K562 (cell line): ENCODE measurements at regions not wholly inside any gene's neighbourhood (a gene's known extent, or its start where the extent isn't known, plus 50 kb on each side); places are given as distances from the start of the nearest gene placed in this dataset.

Experiments used
- ATAC-seq: fragments of 200-7000 bp; cut with Tn5 transposase; 3 replicates; pipeline ENCODE4 v1.9.1; 2020; ENCODE audit warnings: moderate library complexity
- BruUV-seq: library from RNA; stranded (reverse); fragments of 400-500 nt; replicated peaks from 2 replicates; lab custom pipeline; 2021; lab: Mats Ljungman, UMichigan
- CTCF ChIA-PET: fragments of 300-600 bp; formaldehyde crosslinking; extraction: SDS; loops from one replicate; lab custom pipeline; 2021; ENCODE audit warnings: low intra/inter-chr PET ratio; lab: Yijun Ruan, JAX
- POLR2A ChIA-PET: fragments of 300-600, 350-650 bp; sonication (Branson Sonifier 250); formaldehyde crosslinking; extraction: SDS; loops from one replicate; lab custom pipeline; 2021; ENCODE audit warnings: antibody characterized with exemption, inconsistent platforms; lab: Yijun Ruan, JAX
- DNase-seq, 4 experiments: peaks; one replicate each; pipeline versions ENCODE4 v3.0.0 to v3.0.0-alpha.2; 2011 to 2018; ENCODE audit warnings: low spot score in 3 of 4, mixed read lengths in 3 of 4; ENCODE audit errors: extremely low read depth in 1 of 4
- FAIRE-seq: peaks from 2 replicates; lab custom pipeline; 2011; peaks lifted over from hg19 to GRCh38; lab: Jason Lieb, UNC
- H2AFZ ChIP-seq: 2 replicates; pipeline ENCODE4 v1.6.0; 2011; ENCODE audit warnings: low read depth, low read length, control low read depth, inconsistent platforms
- H3K27ac ChIP-seq: fragments of 200-600 bp; 3 replicates; pipeline ENCODE4 v1.8.0; 2011; ENCODE audit warnings: low read depth, mild to moderate bottlenecking, control low read depth, inconsistent platforms, low read length, moderate library complexity, mixed read lengths; ENCODE audit errors: extremely low read depth
- H3K27me3 ChIP-seq, 2 experiments: fragments of 300-600 bp in 1 of 2; 2 replicates in 1 of 2; 3 replicates in 1 of 2; pipeline versions ENCODE4 v1.6.0 to v1.8.0; 2011; ENCODE audit warnings: inconsistent platforms in 2 of 2, low read length in 2 of 2, mild to moderate bottlenecking in 1 of 2, mixed read lengths in 1 of 2, moderate library complexity in 1 of 2; ENCODE audit not compliant: control insufficient read depth in 2 of 2, insufficient read depth in 2 of 2
- H3K36me3 ChIP-seq: fragments of 300-600 bp; 3 replicates; pipeline ENCODE4 v1.8.0; 2011; ENCODE audit warnings: mild to moderate bottlenecking, low read length, inconsistent platforms; ENCODE audit not compliant: control insufficient read depth, insufficient read depth
- H3K4me1 ChIP-seq, 2 experiments: fragments of 200-600 bp in 1 of 2; replicated peaks in 1 of 2; 2 replicates in 1 of 2; 3 replicates in 1 of 2; pipeline versions ENCODE4 v1.5.1 to v1.8.0; 2011; ENCODE audit warnings: inconsistent platforms in 2 of 2, low read length in 2 of 2, mild to moderate bottlenecking in 1 of 2, mixed read lengths in 1 of 2, moderate library complexity in 1 of 2; ENCODE audit not compliant: control insufficient read depth in 2 of 2, insufficient read depth in 2 of 2
- H3K4me2 ChIP-seq: 2 replicates; pipeline ENCODE4 v1.6.1; 2011; ENCODE audit warnings: low read length, control low read depth, inconsistent platforms, mixed read lengths; ENCODE audit not compliant: insufficient read depth
- H3K4me3 ChIP-seq: fragments of 200-600 bp; sonication (generic), shearing (Covaris generic); 2 replicates; pipeline ENCODE4 v1.5.1; 2016; ENCODE audit warnings: control low read depth, inconsistent platforms
- H3K79me2 ChIP-seq: fragments of 200-600 bp; 3 replicates; pipeline ENCODE4 v1.8.0; 2011; ENCODE audit warnings: low read length, inconsistent platforms; ENCODE audit not compliant: control insufficient read depth, insufficient read depth
- H3K9ac ChIP-seq, 2 experiments: 2 replicates each; pipeline versions ENCODE4 v1.6.0 to v1.6.1; 2011; ENCODE audit warnings: low read depth in 2 of 2, low read length in 2 of 2, control low read depth in 1 of 2, inconsistent platforms in 1 of 2, mild to moderate bottlenecking in 1 of 2, mixed read lengths in 1 of 2; ENCODE audit not compliant: insufficient read depth in 1 of 2
- H3K9me1 ChIP-seq: one replicate; pipeline ENCODE4 v1.6.0; 2011; ENCODE audit warnings: inconsistent platforms, mild to moderate bottlenecking, low read length, moderate library complexity; ENCODE audit not compliant: control insufficient read depth, insufficient read depth
- H3K9me3 ChIP-seq: replicated peaks from 2 replicates; pipeline ENCODE4 v1.5.1; 2011; ENCODE audit warnings: low read depth, low read length, inconsistent platforms; ENCODE audit not compliant: control insufficient read depth, insufficient read depth
- H4K20me1 ChIP-seq: replicated peaks from 2 replicates; pipeline ENCODE4 v1.6.1; 2011; ENCODE audit warnings: low read length, inconsistent platforms, mixed read lengths; ENCODE audit not compliant: control insufficient read depth, insufficient read depth
- AFF1 ChIP-seq, 2 experiments: fragments of 450-650 bp; IDR thresholded peaks; 2 replicates each; pipeline ENCODE4 v1.6.1; 2018; ENCODE audit warnings: mild to moderate bottlenecking in 2 of 2, low read depth in 1 of 2; ENCODE audit not compliant: partially characterized antibody in 2 of 2
- ASH1L ChIP-seq: fragments of 450-650 bp; IDR thresholded peaks from 2 replicates; pipeline ENCODE4 v1.6.1; 2018; ENCODE audit warnings: borderline replicate concordance, mild to moderate bottlenecking, low read depth; ENCODE audit not compliant: partially characterized antibody
- NR0B1 ChIP-seq: fragments of 450-650 bp; IDR thresholded peaks from one replicate; pipeline ENCODE4 v1.6.1; 2018; ENCODE audit warnings: mild to moderate bottlenecking, moderate library complexity; ENCODE audit not compliant: partially characterized antibody
- TCF3 ChIP-seq: sonication (generic); formaldehyde crosslinking; IDR thresholded peaks from 2 replicates; pipeline ENCODE4 v1.4.0; 2020; ENCODE audit warnings: mild to moderate bottlenecking, missing genetic modification reagents
- TEAD4 ChIP-seq, 2 experiments: sonication (generic) in 1 of 2; formaldehyde crosslinking in 1 of 2; IDR thresholded peaks; 2 replicates each; pipeline versions ENCODE4 v1.6.1 to v1.8.0; 2012 to 2022; ENCODE audit warnings: borderline replicate concordance in 1 of 2, inconsistent platforms in 1 of 2, low read length in 1 of 2, mild to moderate bottlenecking in 1 of 2, missing genetic modification reagents in 1 of 2
- ZFPM2 ChIP-seq: fragments of 250-450 bp; sonication (Bioruptor Pico); IDR thresholded peaks from 2 replicates; pipeline ENCODE4 v1.5.1; 2022; ENCODE audit warnings: mild to moderate bottlenecking
- ZFX ChIP-seq: sonication (generic); formaldehyde crosslinking; IDR thresholded peaks from 2 replicates; pipeline ENCODE4 v1.8.0; 2022; ENCODE audit warnings: mild to moderate bottlenecking, missing genetic modification reagents, moderate library complexity
- ZNF395 ChIP-seq: fragments of 200-800 bp; sonication (Bioruptor generic); IDR thresholded peaks from 2 replicates; pipeline ENCODE4 v1.6.1; 2017; ENCODE audit warnings: missing genetic modification characterization, missing compliant biosample characterization
- WGBS: fragments of 100-300 bp; shearing (Covaris generic); methylation state at CpG from one replicate; pipeline ENCODE4 v1.1.6; 2016; ENCODE audit warnings: low coverage, mixed read lengths; ENCODE audit not compliant: insufficient coverage; ENCODE audit errors: missing lambda C conversion rate; 5-methylcytosine and 5-hydroxymethylcytosine counted together
- in situ Hi-C: fragments of 300-500 bp; cut with MboI; formaldehyde crosslinking; loops from 4 replicates; pipeline ENCODE4 v1.15.0; 2018; ENCODE audit warnings: inconsistent platforms, mixed read lengths
- intact Hi-C: fragments of 100-400 bp; cut with micrococcal nuclease; formaldehyde crosslinking; loops from 2 replicates; pipeline ENCODE4 v1.14.2; 2022

GRCh38 chr5:30698217-30698616, 495.3 kb upstream of the CDH6 start:
- TF ChIP-seq ZFX (no peak), AFF1 (IDR thresholded peaks at IDR 0.05; ENCODE audit: low read depth in 1 of 2, partially characterized antibody in 2 of 2) (no peak), ZNF395 (CRISPR knock-in tag) (no peak), NR0B1 (no peak), ZFPM2 (CRISPR knock-in tag) (no peak), ASH1L (no peak), TCF3 (CRISPR knock-in tag) (no peak), TEAD4 (IDR thresholded peaks at IDR 0.05; ENCODE audit: low read length) (no peak), TEAD4 (CRISPR knock-in tag; IDR thresholded peaks at IDR 0.05; ENCODE audit: borderline replicate concordance) (no peak)
- Histone ChIP-seq H3K27ac (no peak overlapping the region), H3K4me3 (no peak overlapping the region), H2AFZ (no peak overlapping the region), H3K4me1 (no peaks in the 10 kb centered on the region), H3K36me3 (no peaks in the 10 kb centered on the region), H3K9me1 (no peaks in the 10 kb centered on the region), H3K27me3 (no peaks in the 10 kb centered on the region), H3K9me3 (peaks cover 2% of the 10 kb centered on the region; the same call in 1 of the 2 replicates), H3K9ac (no peak overlapping the region), H4K20me1 (no peaks in the 10 kb centered on the region), H3K79me2 (no peaks in the 10 kb centered on the region), H3K4me2 (no peak overlapping the region)
- WGBS = 0% methylated on average over 4 of the region's 4 CpGs
- no peak for ATAC-seq
- BruUV-seq = no TSS peak
- in situ Hi-C loops (no loop called here), intact Hi-C loops (no loop called here)
- no peak for FAIRE-seq
- no peak for DNase-seq
- CTCF ChIA-PET = no interaction called here
- POLR2A ChIA-PET = no interaction called here
